NOMO-1 treated with dmso at 0.1 percent for 144 hours (cell line): ENCODE measurements at regions not wholly inside any gene's neighbourhood (a gene's known extent, or its start where the extent isn't known, plus 50 kb on each side); places are given as distances from the start of the nearest gene placed in this dataset.

Experiments used
- DNase-seq: peaks from one replicate; lab custom pipeline; 2025; ENCODE audit not compliant: unreplicated experiment; lab: John Stamatoyannopoulos, UW

- DNase-seq, result no peak
Observed at GRCh38 chr17:73783382-73783766, 139.1 kb upstream of the SDK2 start.

GRCh38 chr17:73783945-73784603, 139.8 kb upstream of the SDK2 start:
- DNase-seq, result no peak

- no peak for DNase-seq
Observed at GRCh38 chr17:73785496-73785895, 141.3 kb upstream of the SDK2 start.

- DNase-seq, result no peak
Observed at GRCh38 chr17:73785958-73786743, 141.9 kb upstream of the SDK2 start.

GRCh38 chr17:73787076-73788059, 143.1 kb upstream of the SDK2 start:
- no peak for DNase-seq

- DNase-seq, result no peak
Observed at GRCh38 chr17:73788111-73788510, 143.9 kb upstream of the SDK2 start.

- DNase-seq, result no peak
Observed at GRCh38 chr17:73791121-73791520, 146.9 kb upstream of the SDK2 start.

GRCh38 chr17:73791631-73792030, 147.4 kb upstream of the SDK2 start:
- no peak for DNase-seq

GRCh38 chr17:73792994-73793393, 148.7 kb upstream of the SDK2 start:
- no peak for DNase-seq

- DNase-seq, result no peak
Observed at GRCh38 chr17:73794336-73794735, 150.1 kb upstream of the SDK2 start.

GRCh38 chr17:73795730-73796129, 151.5 kb upstream of the SDK2 start:
- no peak for DNase-seq

- no peak for DNase-seq
Observed at GRCh38 chr17:73797594-73798110, 153.4 kb upstream of the SDK2 start.

- no peak for DNase-seq
Observed at GRCh38 chr17:73798111-73798748, 154.0 kb upstream of the SDK2 start.

GRCh38 chr17:73799096-73799495, 154.9 kb upstream of the SDK2 start:
- DNase-seq, result no peak

- no peak for DNase-seq
Observed at GRCh38 chr17:73799781-73800627, 155.8 kb upstream of the SDK2 start.

- DNase-seq, result no peak
Observed at GRCh38 chr17:73800893-73801292, 156.6 kb upstream of the SDK2 start.

- no peak for DNase-seq
Observed at GRCh38 chr17:73801455-73802100, 157.3 kb upstream of the SDK2 start.

- no peak for DNase-seq
Observed at GRCh38 chr17:73802314-73802713, 158.1 kb upstream of the SDK2 start.

GRCh38 chr17:73802871-73803270, 158.6 kb upstream of the SDK2 start:
- no peak for DNase-seq
